ENCODE measurements at regions not wholly inside any gene's neighbourhood (a gene's known extent, or its start where the extent isn't known, plus 50 kb on each side); places are given as distances from the start of the nearest gene placed in this dataset.
"Not testable (repeated sequence)": the region's sequence is repeated elsewhere in the genome, so short reads cannot be mapped to it uniquely, and the experiment has no call there.

GRCh38 chr17:18572536-18572935 is 71.7 kb downstream of the TBC1D28 start:
- not testable (repeated sequence) for H3K36me3 ChIP-seq (replicated peaks; ENCODE audit: insufficient read depth, low read length); H3K4me3 ChIP-seq (ENCODE audit: low read length); H3K27me3 ChIP-seq (replicated peaks; ENCODE audit: insufficient read depth, low read length); H2AFZ ChIP-seq (ENCODE audit: low read length); H3K9me3 ChIP-seq (replicated peaks; ENCODE audit: insufficient read depth, low read length); DNase-seq; H3K79me2 ChIP-seq (ENCODE audit: low read length); H3K27ac ChIP-seq (ENCODE audit: low read length); H4K20me1 ChIP-seq (ENCODE audit: insufficient read depth, low read length); H3F3A ChIP-seq (ENCODE audit: insufficient read depth, low read length); H3K4me2 ChIP-seq (ENCODE audit: low read depth, low read length); H3K9ac ChIP-seq (ENCODE audit: low read length); H3K9me2 ChIP-seq (replicated peaks; ENCODE audit: insufficient read depth, low read length); H3K4me1 ChIP-seq (ENCODE audit: low read length)

- not testable (repeated sequence) for H3K4me2 ChIP-seq (ENCODE audit: low read depth, low read length); H3K36me3 ChIP-seq (replicated peaks; ENCODE audit: insufficient read depth, low read length); H3K79me2 ChIP-seq (ENCODE audit: low read length); H3F3A ChIP-seq (ENCODE audit: insufficient read depth, low read length); H3K9ac ChIP-seq (ENCODE audit: low read length); H3K4me1 ChIP-seq (ENCODE audit: low read length); H3K9me3 ChIP-seq (replicated peaks; ENCODE audit: insufficient read depth, low read length); H3K4me3 ChIP-seq (ENCODE audit: low read length); DNase-seq; H3K9me2 ChIP-seq (replicated peaks; ENCODE audit: insufficient read depth, low read length); H3K27ac ChIP-seq (ENCODE audit: low read length); H3K27me3 ChIP-seq (replicated peaks; ENCODE audit: insufficient read depth, low read length); H4K20me1 ChIP-seq (ENCODE audit: insufficient read depth, low read length); H2AFZ ChIP-seq (ENCODE audit: low read length)
Measured at GRCh38 chr17:18574137-18574536, 70.1 kb downstream of the TBC1D28 start.
